HFF-Myc (cell line): ENCODE measurements at regions not wholly inside any gene's neighbourhood (a gene's known extent, or its start where the extent isn't known, plus 50 kb on each side); places are given as distances from the start of the nearest gene placed in this dataset.

Experiments used
- DNase-seq: peaks from one replicate; pipeline ENCODE4 v3.0.0-alpha.2; 2011; ENCODE audit warnings: low read depth; ENCODE audit errors: extremely low read depth
- H3K4me3 ChIP-seq: replicated peaks from 2 replicates; pipeline ENCODE4 v1.5.1; 2011; ENCODE audit warnings: low read depth, mild to moderate bottlenecking, control low read depth, low read length
- TF ChIP-seq, protein P1 (sequence below): IDR thresholded peaks from 2 replicates; pipeline ENCODE4 v1.5.1; 2012; ENCODE audit warnings: mild to moderate bottlenecking, low read depth, low read length, control low read depth; ENCODE audit errors: missing control alignments

DNA sequence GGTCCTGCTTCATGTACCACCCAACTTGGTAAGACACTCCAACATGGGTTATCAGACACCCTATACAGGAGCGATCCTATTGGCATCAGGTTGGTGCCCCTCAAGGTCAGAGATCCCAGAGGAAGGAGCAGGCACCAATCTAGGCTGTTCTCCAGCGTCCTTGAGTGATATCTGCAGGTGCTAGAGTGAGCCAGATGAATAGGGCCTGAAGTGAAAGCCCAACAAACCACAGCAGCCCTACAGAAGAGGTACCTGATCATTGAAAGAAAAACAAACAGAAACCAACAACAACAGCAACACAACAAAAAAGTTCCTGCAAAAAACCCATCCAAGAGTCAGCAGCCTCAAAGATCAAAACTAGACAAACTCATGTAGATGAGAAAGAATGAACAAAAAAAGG, 584.8 kb downstream of the HINT1 start:
- DNase-seq = no peak
- H3K4me3 ChIP-seq = no peak overlapping the region
- TF ChIP-seq, protein P1, sequence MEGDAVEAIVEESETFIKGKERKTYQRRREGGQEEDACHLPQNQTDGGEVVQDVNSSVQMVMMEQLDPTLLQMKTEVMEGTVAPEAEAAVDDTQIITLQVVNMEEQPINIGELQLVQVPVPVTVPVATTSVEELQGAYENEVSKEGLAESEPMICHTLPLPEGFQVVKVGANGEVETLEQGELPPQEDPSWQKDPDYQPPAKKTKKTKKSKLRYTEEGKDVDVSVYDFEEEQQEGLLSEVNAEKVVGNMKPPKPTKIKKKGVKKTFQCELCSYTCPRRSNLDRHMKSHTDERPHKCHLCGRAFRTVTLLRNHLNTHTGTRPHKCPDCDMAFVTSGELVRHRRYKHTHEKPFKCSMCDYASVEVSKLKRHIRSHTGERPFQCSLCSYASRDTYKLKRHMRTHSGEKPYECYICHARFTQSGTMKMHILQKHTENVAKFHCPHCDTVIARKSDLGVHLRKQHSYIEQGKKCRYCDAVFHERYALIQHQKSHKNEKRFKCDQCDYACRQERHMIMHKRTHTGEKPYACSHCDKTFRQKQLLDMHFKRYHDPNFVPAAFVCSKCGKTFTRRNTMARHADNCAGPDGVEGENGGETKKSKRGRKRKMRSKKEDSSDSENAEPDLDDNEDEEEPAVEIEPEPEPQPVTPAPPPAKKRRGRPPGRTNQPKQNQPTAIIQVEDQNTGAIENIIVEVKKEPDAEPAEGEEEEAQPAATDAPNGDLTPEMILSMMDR = no peak

GRCh38 chr5:130578354-130578753, 586.7 kb downstream of the HINT1 start:
- DNase-seq = no peak
- TF ChIP-seq, protein P1 = no peak
- no peak overlapping the region for H3K4me3 ChIP-seq

- no peak overlapping the region for H3K4me3 ChIP-seq
- TF ChIP-seq, protein P1 = no peak
- DNase-seq = no peak
These were observed 594.0 kb downstream of the HINT1 start for GRCh38 chr5:130571076-130571475.

DNA sequence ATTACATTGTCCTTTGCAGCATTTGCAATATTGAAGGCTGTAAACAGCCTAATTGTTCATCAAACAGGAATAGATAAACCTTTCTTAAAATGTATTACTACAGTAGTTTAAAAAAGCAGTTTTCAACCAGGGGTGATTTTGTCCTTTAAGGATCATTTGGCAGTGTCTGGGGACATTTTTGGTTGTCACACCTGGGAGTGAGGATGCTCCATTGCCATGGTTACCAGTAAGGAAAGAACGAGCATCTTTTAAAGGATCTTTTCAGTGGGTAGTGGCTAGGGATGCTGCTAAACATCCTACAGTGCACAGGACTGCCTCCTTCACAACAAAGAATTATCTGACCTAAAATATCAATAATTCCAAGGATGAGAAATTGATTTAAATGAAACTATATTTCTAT, 596.3 kb downstream of the HINT1 start:
- H3K4me3 ChIP-seq = no peak overlapping the region
- DNase-seq = no peak
- TF ChIP-seq, protein P1 = no peak

DNA sequence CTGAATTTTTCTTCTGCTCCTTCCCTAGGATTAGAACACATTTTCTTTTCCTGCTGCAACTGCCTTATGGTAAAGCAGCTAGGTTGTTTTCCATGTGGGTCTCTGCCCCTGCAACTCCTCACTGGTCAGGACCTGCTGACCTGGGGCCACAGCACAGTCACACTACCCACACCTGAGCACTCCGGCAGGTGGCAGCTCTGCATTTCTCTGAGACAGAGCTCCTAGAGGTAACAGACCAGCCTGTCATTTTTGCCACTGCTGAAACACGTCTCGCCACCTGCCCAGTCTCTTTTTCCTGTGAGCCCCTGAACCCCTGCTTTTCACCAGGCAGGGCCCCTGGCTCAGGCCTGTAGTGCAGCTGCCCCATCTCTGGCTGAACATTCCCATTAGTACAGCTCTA, 609.6 kb downstream of the HINT1 start:
- TF ChIP-seq, protein P1 = no peak
- DNase-seq = no peak
- no peak overlapping the region for H3K4me3 ChIP-seq

DNA sequence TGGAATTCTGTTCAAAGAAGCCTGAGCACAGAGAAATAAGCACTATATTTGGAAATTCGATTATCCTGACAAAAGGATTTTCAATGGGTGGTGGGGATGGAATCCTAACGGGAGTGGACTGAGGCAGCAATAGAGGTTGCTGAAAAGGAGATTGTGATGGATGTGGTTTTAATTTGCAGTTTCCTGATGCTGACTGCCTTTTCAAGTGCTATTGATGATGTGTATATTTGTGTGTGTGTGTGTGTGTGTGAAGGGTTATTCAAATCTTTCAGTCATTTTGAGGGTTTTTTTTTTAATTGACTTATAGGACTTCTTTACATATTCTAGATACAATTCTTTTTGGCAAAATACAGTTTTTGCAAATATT, 614.5 kb downstream of the HINT1 start:
- no peak for DNase-seq
- H3K4me3 ChIP-seq = no peak overlapping the region
- TF ChIP-seq, protein P1 = no peak

DNA sequence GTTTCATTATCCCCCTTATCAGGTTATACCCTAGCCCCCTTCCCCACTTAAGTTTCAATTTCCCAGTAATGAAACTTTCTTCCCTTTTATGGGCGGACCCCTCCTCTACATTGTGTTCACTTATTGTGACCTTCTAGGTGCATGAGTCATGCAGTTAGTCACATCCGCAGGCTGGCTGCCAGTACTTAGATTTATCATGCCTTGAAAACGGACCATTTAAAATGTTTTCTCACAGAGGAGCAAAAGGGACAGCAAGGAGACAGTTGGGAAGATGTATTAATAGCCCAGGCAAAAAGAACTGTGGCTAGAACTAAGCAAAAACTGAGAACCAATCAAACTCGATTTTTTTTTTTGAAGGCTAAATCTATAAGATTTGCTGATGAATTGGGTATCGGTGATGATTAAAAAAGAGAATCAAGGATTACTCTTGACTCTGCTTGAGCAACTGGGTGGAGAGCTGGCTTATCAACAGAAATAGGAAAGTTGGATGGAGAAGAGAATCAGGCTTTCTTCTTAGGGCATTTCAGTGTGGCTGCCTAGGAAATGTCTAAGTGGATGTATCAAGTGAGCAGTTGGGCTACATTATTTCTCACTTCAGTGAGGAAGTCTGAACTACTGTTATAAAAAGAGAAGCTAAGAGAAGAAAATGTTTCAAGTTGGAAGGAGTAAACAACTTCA, 615.0 kb downstream of the HINT1 start:
- DNase-seq = no peak
- TF ChIP-seq, protein P1 = no peak
- H3K4me3 ChIP-seq = no peak overlapping the region
